ENCODE measurements at regions not wholly inside any gene's neighbourhood (a gene's known extent, or its start where the extent isn't known, plus 50 kb on each side); places are given as distances from the start of the nearest gene placed in this dataset.

DNA sequence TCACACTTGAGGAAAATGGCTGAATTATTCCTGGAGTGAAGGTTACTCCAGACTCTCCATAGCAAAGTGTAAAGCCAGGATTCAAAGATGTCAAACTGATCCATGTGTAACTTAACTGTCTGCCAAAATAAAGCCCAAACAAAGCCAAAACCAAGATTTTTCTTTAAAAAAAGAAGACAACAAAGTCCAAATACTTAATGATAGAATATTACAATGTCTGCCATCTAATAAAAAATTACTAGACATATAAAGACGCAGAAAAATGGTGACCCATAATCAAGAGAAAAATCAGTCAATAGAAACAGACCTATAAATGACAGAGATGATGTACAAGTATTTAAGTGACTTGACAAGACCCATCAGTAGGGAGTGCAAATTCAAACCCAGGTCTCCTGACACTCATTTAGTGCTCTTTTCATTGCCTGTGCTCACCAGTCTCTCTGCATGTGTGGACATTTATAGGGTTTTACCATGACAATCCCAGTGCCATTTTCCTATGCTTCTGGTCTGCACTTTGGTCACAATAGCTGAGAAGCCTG is 85.1 kb upstream of the HES1 start:
- TF ChIP-seq, protein P1, sequence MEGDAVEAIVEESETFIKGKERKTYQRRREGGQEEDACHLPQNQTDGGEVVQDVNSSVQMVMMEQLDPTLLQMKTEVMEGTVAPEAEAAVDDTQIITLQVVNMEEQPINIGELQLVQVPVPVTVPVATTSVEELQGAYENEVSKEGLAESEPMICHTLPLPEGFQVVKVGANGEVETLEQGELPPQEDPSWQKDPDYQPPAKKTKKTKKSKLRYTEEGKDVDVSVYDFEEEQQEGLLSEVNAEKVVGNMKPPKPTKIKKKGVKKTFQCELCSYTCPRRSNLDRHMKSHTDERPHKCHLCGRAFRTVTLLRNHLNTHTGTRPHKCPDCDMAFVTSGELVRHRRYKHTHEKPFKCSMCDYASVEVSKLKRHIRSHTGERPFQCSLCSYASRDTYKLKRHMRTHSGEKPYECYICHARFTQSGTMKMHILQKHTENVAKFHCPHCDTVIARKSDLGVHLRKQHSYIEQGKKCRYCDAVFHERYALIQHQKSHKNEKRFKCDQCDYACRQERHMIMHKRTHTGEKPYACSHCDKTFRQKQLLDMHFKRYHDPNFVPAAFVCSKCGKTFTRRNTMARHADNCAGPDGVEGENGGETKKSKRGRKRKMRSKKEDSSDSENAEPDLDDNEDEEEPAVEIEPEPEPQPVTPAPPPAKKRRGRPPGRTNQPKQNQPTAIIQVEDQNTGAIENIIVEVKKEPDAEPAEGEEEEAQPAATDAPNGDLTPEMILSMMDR (IDR thresholded peaks at IDR 0.05 in 8 of 11, conservative IDR thresholded peaks at IDR 0.05 in 3 of 11): no peak
- no peak for TF ChIP-seq POLR2AphosphoS5 (IDR thresholded peaks at IDR 0.05)
- TF ChIP-seq POLR2A (IDR thresholded peaks at IDR 0.05): no peak
